H9 (cell line): ENCODE measurements at regions not wholly inside any gene's neighbourhood (a gene's known extent, or its start where the extent isn't known, plus 50 kb on each side); places are given as distances from the start of the nearest gene placed in this dataset.

ENCODE experiments used
- DNase-seq: peaks from one replicate; pipeline ENCODE4 v3.0.0-alpha.2; 2017
- H2AFZ ChIP-seq: one replicate; pipeline ENCODE4 v1.6.1; 2013; ENCODE audit warnings: mild to moderate bottlenecking, low read length, control low read depth, moderate library complexity
- H2AK5ac ChIP-seq: 2 replicates; pipeline ENCODE4 v1.6.1; 2013; ENCODE audit warnings: low read length, control low read depth, mixed read lengths; ENCODE audit not compliant: insufficient read length
- H2BK120ac ChIP-seq: one replicate; pipeline ENCODE4 v1.6.1; 2013; ENCODE audit warnings: low read depth, mild to moderate bottlenecking, low read length, control low read depth, inconsistent platforms; ENCODE audit not compliant: poor library complexity, severe bottlenecking
- H2BK12ac ChIP-seq: 2 replicates; pipeline ENCODE4 v1.6.1; 2013; ENCODE audit warnings: low read length, control low read depth, mixed read lengths, low read depth; ENCODE audit not compliant: insufficient read length
- H2BK15ac ChIP-seq: 2 replicates; pipeline ENCODE4 v1.6.1; 2013; ENCODE audit warnings: low read depth, low read length, control low read depth
- H2BK20ac ChIP-seq: one replicate; pipeline ENCODE4 v1.6.1; 2013; ENCODE audit warnings: low read depth, mild to moderate bottlenecking, low read length, control low read depth, inconsistent platforms; ENCODE audit not compliant: poor library complexity, severe bottlenecking
- H2BK5ac ChIP-seq: 2 replicates; pipeline ENCODE4 v1.6.1; 2013; ENCODE audit warnings: low read length, control low read depth, mixed read lengths; ENCODE audit not compliant: insufficient read length
- H3K14ac ChIP-seq: 2 replicates; pipeline ENCODE4 v1.6.1; 2013; ENCODE audit warnings: low read length, control low read depth; ENCODE audit not compliant: insufficient read depth
- H3K18ac ChIP-seq: 2 replicates; pipeline ENCODE4 v1.6.1; 2013; ENCODE audit warnings: low read depth, mild to moderate bottlenecking, mixed read lengths, low read length, control low read depth; ENCODE audit not compliant: insufficient read length
- H3K23ac ChIP-seq: 2 replicates; pipeline ENCODE4 v1.6.1; 2013; ENCODE audit warnings: low read length, control low read depth, mixed read lengths, low read depth; ENCODE audit not compliant: insufficient read length
- H3K23me2 ChIP-seq: 2 replicates; pipeline ENCODE4 v1.6.1; 2013; ENCODE audit warnings: low read depth, mild to moderate bottlenecking, mixed read lengths, low read length, control low read depth; ENCODE audit not compliant: insufficient read length, poor library complexity, severe bottlenecking
- H3K27ac ChIP-seq: 2 replicates; pipeline ENCODE4 v1.5.1; 2013; ENCODE audit warnings: low read length, control low read depth, mixed read lengths, low read depth; ENCODE audit not compliant: insufficient read length
- H3K27me3 ChIP-seq: 2 replicates; pipeline ENCODE4 v1.6.1; 2013; ENCODE audit warnings: low read length, control low read depth, inconsistent platforms; ENCODE audit not compliant: insufficient read depth
- H3K4ac ChIP-seq: 2 replicates; pipeline ENCODE4 v1.6.1; 2013; ENCODE audit warnings: low read depth, mild to moderate bottlenecking, control low read depth, inconsistent platforms, low read length, moderate library complexity
- H3K4me1 ChIP-seq: 2 replicates; pipeline ENCODE4 v1.6.1; 2013; ENCODE audit warnings: low read length, control low read depth, inconsistent platforms; ENCODE audit not compliant: insufficient read depth
- H3K4me2 ChIP-seq: 2 replicates; pipeline ENCODE4 v1.6.1; 2013; ENCODE audit warnings: low read length, control low read depth, mixed read lengths; ENCODE audit not compliant: insufficient read length, insufficient read depth
- H3K56ac ChIP-seq: 2 replicates; pipeline ENCODE4 v1.6.1; 2013; ENCODE audit warnings: low read depth, mild to moderate bottlenecking, mixed read lengths, low read length, control low read depth; ENCODE audit not compliant: insufficient read length
- H3K79me1 ChIP-seq: 2 replicates; pipeline ENCODE4 v1.6.1; 2013; ENCODE audit warnings: low read depth, mild to moderate bottlenecking, moderate library complexity, low read length, control low read depth, inconsistent platforms; ENCODE audit not compliant: insufficient read depth, poor library complexity, severe bottlenecking
- H3K79me2 ChIP-seq: 2 replicates; pipeline ENCODE4 v1.6.1; 2013; ENCODE audit warnings: low read length, control low read depth, inconsistent platforms; ENCODE audit not compliant: insufficient read depth
- H3K9ac ChIP-seq: 2 replicates; pipeline ENCODE4 v1.6.1; 2013; ENCODE audit warnings: low read length, control low read depth, mixed read lengths; ENCODE audit not compliant: insufficient read length; ENCODE audit errors: extremely low read depth
- H3K9me3 ChIP-seq: one replicate; pipeline ENCODE4 v1.6.1; 2013; ENCODE audit warnings: low read depth, low read length, inconsistent platforms; ENCODE audit not compliant: control insufficient read depth
- H3T11ph ChIP-seq: one replicate; pipeline ENCODE4 v1.6.1; 2013; ENCODE audit warnings: mild to moderate bottlenecking, low read length, control low read depth, inconsistent platforms
- H4K20me1 ChIP-seq: one replicate; pipeline ENCODE4 v1.6.1; 2013; ENCODE audit not compliant: control insufficient read depth, insufficient read length, insufficient read depth
- H4K5ac ChIP-seq: 2 replicates; pipeline ENCODE4 v1.6.1; 2013; ENCODE audit warnings: low read depth, mild to moderate bottlenecking, mixed read lengths, low read length, control low read depth; ENCODE audit not compliant: insufficient read length
- H4K8ac ChIP-seq: replicated peaks from 2 replicates; pipeline ENCODE4 v1.6.1; 2013; ENCODE audit warnings: low read length, control low read depth, mixed read lengths, low read depth; ENCODE audit not compliant: insufficient read length
- H4K91ac ChIP-seq: 2 replicates; pipeline ENCODE4 v1.6.1; 2013; ENCODE audit warnings: low read depth, mild to moderate bottlenecking, moderate library complexity, mixed read lengths, low read length, control low read depth; ENCODE audit not compliant: insufficient read length
- H3K27ac Mint-ChIP-seq, 3 experiments: 2 replicates in 2 of 3; 3 replicates in 1 of 3; pipeline ENCODE4 v1.8.0; 2020 to 2021; ENCODE audit warnings: mixed read lengths in 3 of 3, mild to moderate bottlenecking in 1 of 3, moderate library complexity in 1 of 3
- H3K27me3 Mint-ChIP-seq: 2 replicates; pipeline ENCODE4 v1.8.0; 2021; ENCODE audit warnings: low read depth, mild to moderate bottlenecking, moderate library complexity, mixed read lengths
- H3K36me3 Mint-ChIP-seq, 3 experiments: 2 replicates in 2 of 3; 3 replicates in 1 of 3; pipeline ENCODE4 v1.8.0; 2020 to 2021; ENCODE audit warnings: low read depth in 3 of 3, mixed read lengths in 3 of 3; ENCODE audit not compliant: insufficient read depth in 1 of 3
- H3K4me1 Mint-ChIP-seq, 2 experiments: 2 replicates each; pipeline ENCODE4 v1.8.0; 2020; ENCODE audit warnings: mixed read lengths in 2 of 2
- H3K4me3 Mint-ChIP-seq, 2 experiments: 2 replicates in 1 of 2; 3 replicates in 1 of 2; pipeline ENCODE4 v1.8.0; 2020 to 2021; ENCODE audit warnings: mild to moderate bottlenecking in 2 of 2, mixed read lengths in 2 of 2, moderate library complexity in 1 of 2
- H3K9me3 Mint-ChIP-seq, 2 experiments: 2 replicates in 1 of 2; 3 replicates in 1 of 2; pipeline ENCODE4 v1.8.0; 2020; ENCODE audit warnings: mild to moderate bottlenecking in 2 of 2, mixed read lengths in 2 of 2, moderate library complexity in 1 of 2
- CTCF ChIP-seq: fragments of 200-600 bp; sonication (generic); conservative IDR thresholded peaks from 3 replicates; pipeline ENCODE4 v1.8.0; 2021; ENCODE audit warnings: antibody characterized with exemption, mild to moderate bottlenecking
- WGBS: extraction: QIAGEN DNeasy Blood & Tissue Kit; methylation state at CpG from one replicate; pipeline ENCODE4 v1.1.7; 2013; ENCODE audit warnings: missing lambda C conversion rate, low lambda C conversion rate, mixed read lengths; ENCODE audit not compliant: insufficient read length; ENCODE audit errors: extremely low coverage; 5-methylcytosine and 5-hydroxymethylcytosine counted together

- no CpG with 5 or more reads among the region's 1 CpG for WGBS
Measured at GRCh38 chr5:98144116-98144515, 629.3 kb upstream of the RGMB start.

More at GRCh38 chr5:98144116-98144515, 629.3 kb upstream of the RGMB start:
- no peaks in the 10 kb centered on the region for H3K4me1 ChIP-seq
- Mint-ChIP-seq H3K4me3 (no peak overlapping the region), H3K4me1 (no peaks in the 10 kb centered on the region), H3K9me3 (peaks cover 5 to 6% of the 10 kb centered on the region in 2 experiments; a peak in 2 of 5 replicates), H3K36me3 (peaks cover 0 to 6% (median 1%) of the 10 kb centered on the region in 3 experiments; a peak in 2 of 7 replicates), H3K27ac (no peak overlapping the region), H3K27me3 (no peaks in the 10 kb centered on the region)
- H3K56ac ChIP-seq: no peak overlapping the region
- DNase-seq: no peak
- H3K23me2 ChIP-seq: no peaks in the 10 kb centered on the region
- no peak overlapping the region for H2AFZ ChIP-seq
- no peak overlapping the region for H3K14ac ChIP-seq
- no peak for TF ChIP-seq CTCF
- H4K91ac ChIP-seq: no peak overlapping the region
- no peak overlapping the region for H3K18ac ChIP-seq
- H3K23ac ChIP-seq: no peak overlapping the region
- no peak overlapping the region for H2BK5ac ChIP-seq
- no peak overlapping the region for H2BK15ac ChIP-seq
- H2BK12ac ChIP-seq: no peak overlapping the region
- H4K20me1 ChIP-seq: no peaks in the 10 kb centered on the region
- H3K9me3 ChIP-seq: no peaks in the 10 kb centered on the region
- no peak overlapping the region for H3K4me2 ChIP-seq
- H2BK20ac ChIP-seq: no peak overlapping the region
- H3K4ac ChIP-seq: no peak overlapping the region
- no peaks in the 10 kb centered on the region for H3K27me3 ChIP-seq
- H3K27ac ChIP-seq: no peak overlapping the region
- no peaks in the 10 kb centered on the region for H3K79me1 ChIP-seq
- no peak overlapping the region for H2BK120ac ChIP-seq
- H3K79me2 ChIP-seq: no peaks in the 10 kb centered on the region
- H2AK5ac ChIP-seq: no peak overlapping the region
- H4K8ac ChIP-seq: no peak overlapping the region
- H4K5ac ChIP-seq: no peak overlapping the region
- H3K9ac ChIP-seq: no peak overlapping the region
- no peak overlapping the region for H3T11ph ChIP-seq
